Right renal cortex interstitium (tissue), 3 donors: ENCODE measurements at regions not wholly inside any gene's neighbourhood (a gene's known extent, or its start where the extent isn't known, plus 50 kb on each side); places are given as distances from the start of the nearest gene placed in this dataset.
A peak's percentile ranks its signal among the peaks of the same experiment; 100 is the strongest.

ENCODE experiments used
- DNase-seq, 3 donors: peaks; one replicate each; pipeline ENCODE4 v3.0.0-alpha.2; 2013; ENCODE audit warnings: low read depth in 3 of 3, low spot score in 2 of 3

- DNase-seq, result no peak
Observed at GRCh38 chr13:90142251-90142650, 1205.2 kb upstream of the MIR17HG start.

DNA sequence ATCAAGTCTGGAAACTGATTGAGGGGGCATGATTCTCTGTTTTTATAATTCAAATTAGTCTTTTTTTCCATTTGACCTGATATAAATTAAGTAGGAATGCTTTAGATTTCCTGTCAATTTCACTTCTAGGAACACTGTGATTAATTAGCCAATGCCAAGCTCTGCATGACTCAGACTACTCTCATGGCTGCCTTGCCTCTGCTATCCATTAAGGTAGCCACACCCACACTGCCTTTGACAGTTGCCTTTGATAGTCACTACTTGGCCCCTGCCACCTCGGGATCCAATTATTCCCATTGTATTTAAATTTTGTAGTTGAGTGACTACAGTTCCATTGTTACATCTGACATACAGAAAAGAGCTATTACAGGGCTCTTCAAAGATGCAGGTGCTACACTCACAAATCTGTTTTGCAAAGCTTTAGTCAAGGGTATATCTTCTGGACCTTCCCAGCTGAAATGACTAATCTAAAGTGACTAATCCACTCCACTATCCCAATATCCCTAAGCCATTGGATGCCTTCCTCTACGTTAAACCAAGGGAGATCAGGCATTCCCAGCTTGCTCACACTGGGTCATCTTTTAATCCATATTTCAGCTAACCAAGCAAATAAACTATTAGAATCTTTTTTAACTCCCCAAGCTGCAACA, 1193.1 kb upstream of the MIR17HG start:
- no peak for DNase-seq

- no peak for DNase-seq
Observed at GRCh38 chr13:90156390-90156789, 1191.1 kb upstream of the MIR17HG start.

GRCh38 chr13:90168953-90169352, 1178.5 kb upstream of the MIR17HG start:
- no peak for DNase-seq

- no peak for DNase-seq
Observed at GRCh38 chr13:90170208-90170607, 1177.3 kb upstream of the MIR17HG start.

GRCh38 chr13:90171649-90172048, 1175.8 kb upstream of the MIR17HG start:
- DNase-seq, result no peak

- DNase-seq, result no peak
Observed at GRCh38 chr13:90177512-90177911, 1170.0 kb upstream of the MIR17HG start.

DNA sequence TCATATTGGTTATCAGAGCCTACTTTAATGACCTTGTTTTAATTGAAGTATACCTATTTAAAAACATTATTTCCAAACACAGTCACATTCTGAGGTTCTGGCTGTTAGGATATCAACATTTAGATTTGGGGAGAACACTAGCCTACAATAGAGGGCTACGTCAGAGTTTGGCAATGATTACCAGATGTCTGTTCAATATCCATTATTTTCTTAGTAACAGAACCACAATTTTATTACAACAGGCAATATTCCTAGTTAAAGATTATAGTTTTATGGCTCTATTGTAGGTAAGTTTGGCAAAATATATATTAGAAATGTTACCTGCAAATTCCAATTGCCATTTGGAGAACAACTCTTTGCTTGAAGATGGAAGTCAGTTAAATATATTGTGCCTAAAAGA, 1163.1 kb upstream of the MIR17HG start:
- DNase-seq, result no peak

DNA sequence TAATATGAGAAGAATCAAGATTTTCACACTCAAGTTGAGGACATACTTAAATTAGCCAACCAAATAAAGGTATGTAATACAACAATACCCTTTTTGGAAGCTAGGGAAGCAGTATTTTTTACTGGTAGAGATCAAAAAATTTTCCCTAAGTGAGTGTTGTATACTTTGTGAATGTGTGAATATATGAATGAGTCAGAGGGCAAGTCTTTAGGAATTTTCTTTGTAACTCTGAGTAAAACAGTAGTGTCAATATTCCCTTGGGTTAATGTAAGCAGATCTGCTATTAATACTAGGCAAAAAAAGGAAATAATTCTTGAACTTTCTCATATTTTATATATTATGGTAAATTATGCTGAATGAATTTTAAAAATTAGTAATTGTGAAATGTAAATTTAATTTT, 1161.8 kb upstream of the MIR17HG start:
- no peak for DNase-seq

GRCh38 chr13:90187478-90188350, 1159.8 kb upstream of the MIR17HG start:
- DNase-seq, result no peak

GRCh38 chr13:90188351-90188636, 1159.2 kb upstream of the MIR17HG start:
- DNase-seq, result no peak

GRCh38 chr13:90197722-90198121, 1149.8 kb upstream of the MIR17HG start:
- no peak for DNase-seq

- peak in 2 of 3 donors; percentile 23 to 25 for DNase-seq
Observed at GRCh38 chr13:90201202-90201601, 1146.3 kb upstream of the MIR17HG start.

- DNase-seq, result no peak
Observed at GRCh38 chr13:90201676-90202460, 1145.6 kb upstream of the MIR17HG start.

DNA sequence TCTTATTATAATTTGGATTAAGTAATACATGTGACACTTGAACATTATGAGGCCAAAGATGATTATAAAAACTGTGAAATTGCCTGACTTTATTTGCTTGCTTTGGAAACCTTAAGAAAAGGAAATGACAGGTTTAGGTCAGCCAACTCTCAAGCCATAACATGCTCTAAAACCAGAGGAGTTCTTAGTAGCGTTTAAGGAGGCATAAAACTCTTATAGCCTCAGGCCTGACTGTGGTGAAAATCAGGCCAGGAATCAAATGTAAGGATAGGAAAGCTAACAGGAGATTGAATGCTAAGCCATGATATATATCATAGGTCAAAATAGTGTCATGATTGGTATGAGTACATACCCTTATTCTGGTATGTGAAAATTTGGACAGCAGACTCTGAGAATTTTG, 1142.4 kb upstream of the MIR17HG start:
- no peak for DNase-seq

GRCh38 chr13:90205911-90206310, 1141.6 kb upstream of the MIR17HG start:
- DNase-seq, result no peak

DNA sequence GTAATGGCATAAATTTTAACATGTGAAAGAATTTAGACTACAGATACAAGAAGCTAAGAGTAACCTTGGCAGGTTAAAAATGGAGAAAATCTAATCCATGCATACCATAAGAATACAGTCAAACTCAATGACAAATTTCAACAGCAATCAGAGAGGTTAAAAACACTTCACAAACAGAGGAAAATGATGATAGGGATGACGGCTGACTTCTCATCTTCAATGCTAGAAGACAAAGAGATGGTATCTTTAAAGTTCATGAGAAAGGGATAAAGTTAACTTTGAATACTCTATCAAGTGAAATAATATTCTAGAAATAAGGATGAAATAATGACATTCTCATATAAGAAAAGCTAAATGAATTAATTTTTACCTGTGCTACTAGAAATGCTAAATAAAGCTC, 1130.2 kb upstream of the MIR17HG start:
- no peak for DNase-seq

GRCh38 chr13:90222758-90223157, 1124.7 kb upstream of the MIR17HG start:
- DNase-seq, result no peak

DNA sequence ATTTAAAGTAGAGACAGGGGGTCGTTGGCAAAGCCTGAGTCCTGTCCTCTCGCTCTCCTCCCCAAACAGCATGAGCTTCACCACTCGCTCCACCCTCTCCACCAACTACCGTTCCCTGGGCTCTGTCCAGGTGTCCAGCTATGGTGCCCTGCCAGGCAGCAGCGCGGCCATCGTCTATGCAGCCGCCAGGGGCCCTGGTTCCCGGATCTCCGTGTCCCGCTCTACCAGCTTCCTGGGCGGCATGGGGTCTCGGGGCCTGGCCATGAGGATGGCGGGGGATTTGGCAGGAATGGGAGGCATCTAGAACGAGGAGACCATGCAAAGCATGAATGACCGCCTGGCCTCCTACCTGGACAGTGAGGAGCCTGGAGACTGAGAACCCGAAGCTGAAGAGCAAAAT, 1117.2 kb upstream of the MIR17HG start:
- no peak for DNase-seq

- DNase-seq, result no peak
Observed at GRCh38 chr13:90232291-90232690, 1115.2 kb upstream of the MIR17HG start.

GRCh38 chr13:90233933-90234672, 1113.4 kb upstream of the MIR17HG start:
- no peak for DNase-seq
